ENCODE measurements at regions not wholly inside any gene's neighbourhood (a gene's known extent, or its start where the extent isn't known, plus 50 kb on each side); places are given as distances from the start of the nearest gene placed in this dataset.

DNA sequence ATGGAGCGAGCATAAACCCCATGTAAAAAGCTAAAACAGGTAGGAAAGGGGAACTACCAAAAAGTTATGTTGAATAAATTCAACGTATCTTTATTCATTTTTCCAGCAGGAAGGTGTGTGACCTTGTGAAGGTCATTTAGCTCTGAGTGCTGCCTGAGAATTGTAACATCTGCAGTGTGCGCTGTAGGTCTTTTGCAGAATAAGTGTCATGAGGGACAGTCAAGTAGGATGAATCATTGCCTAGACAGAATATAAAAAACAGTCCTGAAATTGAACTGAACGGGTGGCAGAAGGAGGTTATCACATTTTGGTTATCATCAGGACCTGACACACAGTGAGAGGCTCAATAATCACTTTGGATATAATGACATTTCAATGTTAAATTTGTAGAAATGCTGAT, 334.8 kb upstream of the NOVA1 start:
- no peak for DNase-seq

DNA sequence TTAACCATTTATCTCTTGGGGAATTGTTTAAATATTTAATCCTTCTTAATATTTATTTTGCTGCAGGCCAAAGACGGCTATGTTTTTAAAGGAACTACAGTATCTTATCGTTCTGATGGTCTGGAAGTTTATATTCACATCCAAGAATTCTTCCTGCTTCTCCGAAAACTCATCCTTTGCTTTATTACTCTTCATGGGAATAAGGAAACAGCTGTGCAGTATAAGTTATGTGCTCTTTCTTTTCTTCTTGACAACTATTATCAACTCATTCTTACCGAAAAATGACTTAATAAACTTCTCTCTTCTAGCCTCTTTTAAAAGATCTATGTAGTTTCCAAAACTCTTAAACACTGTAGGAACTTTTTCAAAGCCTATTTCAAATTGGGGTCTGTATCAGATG, 335.6 kb upstream of the NOVA1 start:
- no peak for DNase-seq

DNA sequence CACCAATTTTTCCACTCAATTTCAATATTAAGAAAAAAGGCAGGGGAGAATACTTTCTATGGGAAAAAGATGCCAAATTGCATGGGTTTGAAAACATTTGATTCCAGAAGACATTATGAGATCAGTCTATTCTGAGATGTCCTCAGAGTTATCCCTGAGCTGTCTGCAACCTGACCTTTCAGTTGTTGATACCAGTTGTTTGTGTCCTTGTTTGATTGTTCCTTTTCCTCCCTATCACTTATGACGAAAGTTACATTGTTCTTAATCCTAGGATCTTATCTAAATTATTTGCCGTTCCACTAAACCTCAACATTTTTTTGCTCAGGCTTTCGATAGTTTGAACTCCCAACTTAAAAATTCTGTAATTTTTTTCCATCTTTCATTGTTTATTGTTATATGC, 336.3 kb upstream of the NOVA1 start:
- DNase-seq, result no peak

DNA sequence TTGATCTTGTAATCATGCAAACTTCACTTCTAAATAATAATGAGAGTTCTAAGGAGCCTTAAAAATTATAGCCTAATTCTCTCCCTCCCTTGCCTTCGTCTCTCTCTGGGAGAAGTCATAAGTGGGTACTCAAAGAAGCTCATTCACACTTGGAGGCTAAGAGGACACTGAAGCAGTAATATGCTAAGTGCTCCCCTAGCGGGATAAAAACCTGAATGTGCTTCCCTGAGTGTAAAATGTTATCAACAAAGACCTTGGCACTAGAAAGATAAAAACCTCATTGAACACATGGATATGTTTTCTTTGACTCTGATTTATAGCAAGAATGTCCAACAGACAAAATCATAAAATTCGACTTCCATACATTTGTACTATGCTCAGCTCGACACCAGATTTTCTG, 337.9 kb upstream of the NOVA1 start:
- DNase-seq, result no peak

DNA sequence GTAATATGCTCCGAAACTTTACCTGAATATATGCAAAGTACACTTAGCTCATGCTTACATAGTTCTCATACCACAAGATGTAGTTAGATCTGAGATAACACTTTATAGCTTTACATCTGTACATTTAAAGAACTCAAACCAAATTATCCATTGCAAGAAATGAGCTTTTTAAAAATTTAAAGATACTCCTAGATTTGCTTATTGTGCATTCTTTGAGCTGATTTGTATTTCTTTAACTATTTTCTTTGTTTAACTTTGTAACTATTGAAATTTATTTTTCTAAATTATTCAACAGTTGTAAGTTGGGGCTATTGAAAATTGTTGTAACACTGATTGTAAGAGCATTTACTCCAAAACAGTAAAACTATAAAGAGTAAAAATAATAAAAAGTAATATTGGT, 340.2 kb upstream of the NOVA1 start:
- no peak for DNase-seq

DNA sequence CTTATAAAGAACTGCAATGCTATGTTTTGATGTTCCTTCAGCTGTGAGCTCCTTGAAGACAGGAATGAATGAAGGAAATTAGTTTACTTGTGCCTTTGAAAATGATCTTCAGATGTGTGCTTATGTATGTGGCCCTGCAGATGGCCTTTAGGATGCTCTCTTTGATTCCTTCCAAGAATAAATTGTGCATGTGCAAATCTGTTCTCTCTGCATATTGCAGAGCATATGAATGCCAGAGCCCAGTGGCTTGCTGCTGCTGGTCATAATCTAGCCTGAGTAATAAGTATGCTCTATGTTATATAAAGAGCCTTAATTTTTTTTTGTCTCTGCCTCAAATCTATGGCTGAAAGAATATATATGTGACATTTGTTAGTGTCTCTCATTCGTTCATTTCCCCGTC, 341.9 kb upstream of the NOVA1 start:
- DNase-seq, result no peak

- DNase-seq, result no peak
Observed at GRCh38 chr14:26941521-26941920, 343.7 kb upstream of the NOVA1 start.

- DNase-seq, result no peak
Observed at GRCh38 chr14:26947265-26947664, 349.4 kb upstream of the NOVA1 start.

DNA sequence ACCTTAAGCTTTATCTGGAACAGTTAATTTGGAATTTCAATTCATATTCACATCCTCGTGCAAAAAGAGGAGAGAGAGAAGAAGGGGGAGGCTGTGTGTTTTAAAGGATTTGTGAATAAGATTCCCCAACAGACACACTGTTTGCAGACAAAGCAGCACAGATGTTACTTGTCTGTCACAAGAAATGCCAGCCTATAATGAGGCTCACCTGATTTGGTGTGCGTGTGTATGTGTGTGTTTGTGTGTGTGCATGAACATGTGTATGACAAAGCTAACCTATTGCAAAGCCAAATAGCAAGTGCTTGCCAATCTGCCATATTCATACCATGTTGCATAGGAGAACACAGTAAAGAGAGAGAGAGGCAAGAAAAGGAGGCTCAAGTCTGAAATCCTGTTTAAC, 361.6 kb upstream of the NOVA1 start:
- no peak for DNase-seq

- DNase-seq, result no peak
Observed at GRCh38 chr14:26959972-26960660, 362.3 kb upstream of the NOVA1 start.

GRCh38 chr14:26963711-26964110, 365.9 kb upstream of the NOVA1 start:
- DNase-seq, result no peak

DNA sequence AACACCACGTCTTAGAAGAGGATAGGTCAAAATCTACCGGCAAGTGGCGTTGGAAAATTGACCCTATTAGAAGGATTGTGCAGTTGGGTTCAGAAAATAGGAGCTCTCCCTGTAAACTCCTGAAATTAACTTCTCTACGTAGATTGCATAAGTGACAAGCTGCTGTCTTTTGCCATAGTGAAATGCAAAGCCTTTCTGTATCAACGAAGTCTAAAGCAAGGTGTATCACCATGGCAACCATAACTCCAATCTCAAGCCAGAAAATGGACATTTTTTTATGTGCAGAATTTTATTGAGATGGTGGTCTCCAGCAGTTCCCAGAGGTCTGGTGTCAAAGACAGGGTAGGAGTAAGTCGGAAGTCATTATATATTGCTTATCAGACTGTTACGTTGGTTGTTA, 367.7 kb upstream of the NOVA1 start:
- no peak for DNase-seq

DNA sequence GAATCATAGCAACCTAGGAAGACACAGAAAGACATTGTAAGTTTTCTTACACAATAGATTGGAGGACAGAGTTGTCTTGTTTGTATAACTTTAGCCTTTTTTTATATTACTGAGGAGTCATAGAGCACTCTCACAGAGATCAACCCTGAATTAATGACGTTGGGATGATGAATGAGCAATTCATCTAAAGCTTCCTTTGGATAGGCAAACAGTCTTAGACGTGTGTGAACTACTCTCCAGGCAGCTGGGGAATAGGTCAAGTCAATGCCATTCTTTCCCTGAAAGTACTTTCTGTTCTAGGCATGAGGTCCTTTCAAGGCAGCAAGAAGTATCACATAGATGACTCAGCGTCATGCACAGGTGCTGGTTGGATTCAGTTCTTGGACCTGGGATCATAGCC, 369.1 kb upstream of the NOVA1 start:
- DNase-seq, result no peak

- DNase-seq, result no peak
Observed at GRCh38 chr14:26974965-26975364, 377.1 kb upstream of the NOVA1 start.

GRCh38 chr14:26982071-26982470, 384.2 kb upstream of the NOVA1 start:
- no peak for DNase-seq

DNA sequence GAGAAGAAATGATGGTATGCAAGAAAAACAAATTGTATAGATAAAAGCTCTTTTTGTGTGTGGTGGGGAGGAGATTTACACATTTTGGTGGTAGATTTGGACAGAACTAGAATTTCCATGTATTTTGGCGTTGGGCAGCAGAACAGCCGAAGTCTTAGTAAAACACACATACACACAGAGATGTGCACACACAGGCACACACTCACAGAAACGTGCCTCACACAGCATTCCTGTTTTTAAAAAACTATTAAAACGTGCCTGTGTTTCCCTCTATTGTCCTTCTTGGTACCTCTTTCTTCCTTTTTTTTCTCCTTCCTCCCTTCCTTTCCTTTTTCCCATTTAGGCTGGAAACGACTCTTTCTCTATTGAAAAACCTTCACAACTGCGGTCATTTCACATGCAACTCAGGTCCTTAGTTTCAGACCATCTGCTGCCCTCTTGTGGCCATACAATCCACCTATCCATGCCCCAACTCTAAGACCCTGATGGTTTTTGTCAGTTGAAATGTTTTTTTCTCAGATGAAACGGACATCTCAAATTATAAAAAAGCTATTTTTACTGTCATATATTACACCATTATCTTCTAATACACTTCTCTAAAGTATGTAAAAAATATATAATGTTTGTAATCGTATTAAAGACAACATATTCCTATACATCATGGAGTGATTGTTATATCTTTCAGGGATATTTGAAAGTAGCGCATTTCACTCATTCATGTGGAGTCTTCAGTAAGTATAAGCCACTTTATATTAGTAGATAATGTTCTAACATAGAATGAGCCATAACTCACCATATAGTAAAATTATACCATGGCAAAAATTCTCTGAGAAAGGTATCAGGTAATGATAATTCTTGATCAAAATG, 386.7 kb upstream of the NOVA1 start:
- no peak for DNase-seq

DNA sequence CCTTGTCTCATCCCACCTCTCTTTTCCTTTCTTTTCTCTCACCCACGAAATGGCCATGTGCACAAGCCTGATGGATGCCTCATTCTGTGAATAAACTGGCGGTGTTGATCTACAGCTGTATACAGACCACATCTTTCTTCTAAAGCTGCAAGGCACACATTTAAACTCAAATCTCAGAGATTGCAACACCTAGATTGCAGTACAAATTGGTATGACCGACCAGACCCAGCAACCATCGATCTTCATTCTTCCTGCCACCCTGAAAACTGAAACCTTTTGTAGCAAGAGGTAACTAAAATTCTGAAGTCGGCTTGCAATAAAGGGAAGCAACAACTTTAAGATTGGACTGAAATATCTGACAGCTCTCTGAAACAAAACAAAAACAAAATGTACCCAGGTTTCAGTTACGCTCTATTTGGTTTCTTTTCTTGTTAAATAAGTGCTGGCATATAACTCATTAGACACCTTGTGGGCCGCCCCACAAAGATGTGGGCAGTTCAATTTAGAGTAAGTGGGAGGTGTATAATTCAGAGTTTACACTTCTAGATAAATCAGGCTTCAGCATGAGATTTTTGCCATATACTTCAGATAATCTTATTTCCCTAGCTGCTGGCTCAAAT, 390.0 kb upstream of the NOVA1 start:
- DNase-seq, result no peak

- DNase-seq, result no peak
Observed at GRCh38 chr14:26990946-26991345, 393.1 kb upstream of the NOVA1 start.

DNA sequence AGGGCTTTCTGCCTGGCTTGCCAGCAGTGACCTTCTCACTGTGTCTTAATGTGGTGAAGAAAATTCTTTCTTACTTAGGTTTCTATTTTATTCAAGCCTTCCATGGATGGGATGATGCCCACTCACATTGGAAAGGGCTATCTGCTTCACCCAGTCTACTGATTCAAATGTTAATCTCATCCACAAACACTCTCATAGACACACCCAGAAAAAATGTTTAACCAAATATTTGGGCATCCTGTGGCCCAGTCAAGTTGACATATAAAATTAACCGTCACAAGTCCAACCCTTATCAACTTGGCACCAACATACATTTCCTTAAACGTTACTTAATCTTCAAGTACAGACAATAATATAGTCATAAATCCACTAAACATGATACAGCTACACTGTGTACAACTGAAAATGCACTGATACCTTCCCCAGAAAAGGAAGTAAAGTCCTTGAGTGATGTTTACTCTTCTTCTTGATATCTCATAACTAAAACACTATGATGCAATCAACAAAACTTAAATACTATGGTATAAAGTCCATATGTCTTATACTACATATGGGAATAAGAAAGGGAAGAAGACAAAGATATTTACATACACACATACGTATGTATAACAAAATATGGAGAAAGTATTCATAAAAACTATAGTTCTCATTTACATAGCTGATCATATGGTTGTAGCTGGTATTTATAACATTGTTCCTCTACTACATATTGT, 394.7 kb upstream of the NOVA1 start:
- DNase-seq, result no peak

DNA sequence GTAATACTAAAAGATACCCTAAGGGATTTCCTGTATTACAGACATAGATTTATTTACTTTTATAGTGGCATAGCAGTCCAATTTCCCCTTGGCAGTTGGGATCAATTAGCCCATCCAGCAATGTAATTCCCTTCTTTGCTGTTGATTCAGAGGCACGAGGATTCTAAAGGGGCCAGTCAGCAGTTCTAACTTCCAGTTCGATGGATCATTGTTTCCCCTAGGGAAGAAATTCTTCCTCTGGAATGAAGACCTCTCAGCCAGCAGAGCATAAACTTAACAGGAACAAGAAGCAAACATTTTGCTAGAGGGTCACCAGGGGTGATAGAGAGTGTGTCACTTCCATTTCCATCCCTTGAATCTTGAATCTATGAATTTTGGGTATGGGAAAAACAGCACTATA, 395.7 kb upstream of the NOVA1 start:
- DNase-seq, result no peak

DNA sequence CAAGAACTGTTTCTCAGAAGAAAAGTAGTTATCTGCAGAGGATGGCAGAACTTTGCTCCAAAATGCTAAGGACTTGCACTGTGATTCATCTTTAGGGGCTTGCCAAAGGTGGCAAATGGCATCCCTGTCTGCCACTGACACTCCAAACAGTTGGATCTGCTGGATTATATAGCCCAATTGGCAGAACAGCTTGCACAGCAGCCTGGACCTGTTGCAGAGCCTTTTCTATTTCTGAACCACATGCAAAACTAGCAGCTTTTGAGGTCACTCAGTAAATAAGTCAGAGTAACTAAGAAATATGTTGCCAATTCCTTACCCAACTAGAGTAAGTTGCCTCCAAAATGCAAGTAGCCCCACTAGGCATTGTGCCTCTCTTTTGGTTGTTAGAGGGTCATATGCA, 397.5 kb upstream of the NOVA1 start:
- no peak for DNase-seq

GRCh38 chr14:26996246-26996645, 398.4 kb upstream of the NOVA1 start:
- no peak for DNase-seq

DNA sequence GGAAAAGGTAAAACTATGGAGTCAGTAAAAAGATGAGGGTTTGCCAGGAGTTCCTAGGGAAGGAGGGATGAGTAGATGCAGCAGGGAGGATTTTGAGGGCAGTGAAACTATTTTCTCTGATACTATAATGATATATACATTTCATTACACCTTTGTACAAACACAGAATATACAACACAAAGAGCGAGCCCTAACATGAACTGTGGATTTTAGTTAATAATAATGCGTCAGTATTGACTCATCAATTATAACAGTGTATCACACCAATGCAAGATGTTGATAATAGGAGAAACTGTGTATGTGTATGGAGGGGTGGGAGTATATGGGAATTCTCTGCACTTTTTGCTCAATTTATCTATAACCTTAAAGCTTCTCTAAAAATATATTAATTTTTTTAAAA, 404.3 kb upstream of the NOVA1 start:
- DNase-seq, result no peak

GRCh38 chr14:27006570-27006969, 408.7 kb upstream of the NOVA1 start:
- DNase-seq, result no peak
